ENCODE measurements at regions not wholly inside any gene's neighbourhood (a gene's known extent, or its start where the extent isn't known, plus 50 kb on each side); places are given as distances from the start of the nearest gene placed in this dataset.

GRCh38 chr1:201742955-201743805 lies 85.8 kb upstream of the IPO9 start:
- TF ChIP-seq REST (IDR thresholded peaks at IDR 0.05), result no peak
- TF ChIP-seq, protein P1, sequence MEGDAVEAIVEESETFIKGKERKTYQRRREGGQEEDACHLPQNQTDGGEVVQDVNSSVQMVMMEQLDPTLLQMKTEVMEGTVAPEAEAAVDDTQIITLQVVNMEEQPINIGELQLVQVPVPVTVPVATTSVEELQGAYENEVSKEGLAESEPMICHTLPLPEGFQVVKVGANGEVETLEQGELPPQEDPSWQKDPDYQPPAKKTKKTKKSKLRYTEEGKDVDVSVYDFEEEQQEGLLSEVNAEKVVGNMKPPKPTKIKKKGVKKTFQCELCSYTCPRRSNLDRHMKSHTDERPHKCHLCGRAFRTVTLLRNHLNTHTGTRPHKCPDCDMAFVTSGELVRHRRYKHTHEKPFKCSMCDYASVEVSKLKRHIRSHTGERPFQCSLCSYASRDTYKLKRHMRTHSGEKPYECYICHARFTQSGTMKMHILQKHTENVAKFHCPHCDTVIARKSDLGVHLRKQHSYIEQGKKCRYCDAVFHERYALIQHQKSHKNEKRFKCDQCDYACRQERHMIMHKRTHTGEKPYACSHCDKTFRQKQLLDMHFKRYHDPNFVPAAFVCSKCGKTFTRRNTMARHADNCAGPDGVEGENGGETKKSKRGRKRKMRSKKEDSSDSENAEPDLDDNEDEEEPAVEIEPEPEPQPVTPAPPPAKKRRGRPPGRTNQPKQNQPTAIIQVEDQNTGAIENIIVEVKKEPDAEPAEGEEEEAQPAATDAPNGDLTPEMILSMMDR (IDR thresholded peaks at IDR 0.05; ENCODE audit: low read depth, low read length, missing input control), result no peak
- no peak for TF ChIP-seq GABPA (IDR thresholded peaks at IDR 0.05 in 1 of 2, conservative IDR thresholded peaks at IDR 0.05 in 1 of 2)

Data from liver (tissue), 3 donors.